Astrocyte (in vitro differentiated cells and primary cell): ENCODE measurements at regions not wholly inside any gene's neighbourhood (a gene's known extent, or its start where the extent isn't known, plus 50 kb on each side); places are given as distances from the start of the nearest gene placed in this dataset.

Source experiments
- CTCF ChIP-seq: IDR thresholded peaks from 2 replicates; pipeline ENCODE4 v1.5.1; 2011; ENCODE audit warnings: low read depth, mild to moderate bottlenecking, inconsistent platforms, low read length, moderate library complexity; ENCODE audit not compliant: insufficient read depth
- EZH2 ChIP-seq: IDR thresholded peaks from 2 replicates; pipeline ENCODE4 v1.6.1; 2012; ENCODE audit warnings: mild to moderate bottlenecking, low read length, inconsistent platforms; ENCODE audit not compliant: insufficient read depth

- TF ChIP-seq CTCF, result no peak
- TF ChIP-seq EZH2, result no peak
Measured at GRCh38 chr10:27319752-27320431, 79.3 kb upstream of the ACBD5 start.
